Astrocyte (in vitro differentiated cells and primary cell): ENCODE measurements at regions not wholly inside any gene's neighbourhood (a gene's known extent, or its start where the extent isn't known, plus 50 kb on each side); places are given as distances from the start of the nearest gene placed in this dataset.

ENCODE experiments used
- EZH2 ChIP-seq: IDR thresholded peaks from 2 replicates; pipeline ENCODE4 v1.6.1; 2012; ENCODE audit warnings: mild to moderate bottlenecking, low read length, inconsistent platforms; ENCODE audit not compliant: insufficient read depth
- TF ChIP-seq, protein P1 (sequence below): IDR thresholded peaks from 2 replicates; pipeline ENCODE4 v1.5.1; 2011; ENCODE audit warnings: low read depth, mild to moderate bottlenecking, inconsistent platforms, low read length, moderate library complexity; ENCODE audit not compliant: insufficient read depth

DNA sequence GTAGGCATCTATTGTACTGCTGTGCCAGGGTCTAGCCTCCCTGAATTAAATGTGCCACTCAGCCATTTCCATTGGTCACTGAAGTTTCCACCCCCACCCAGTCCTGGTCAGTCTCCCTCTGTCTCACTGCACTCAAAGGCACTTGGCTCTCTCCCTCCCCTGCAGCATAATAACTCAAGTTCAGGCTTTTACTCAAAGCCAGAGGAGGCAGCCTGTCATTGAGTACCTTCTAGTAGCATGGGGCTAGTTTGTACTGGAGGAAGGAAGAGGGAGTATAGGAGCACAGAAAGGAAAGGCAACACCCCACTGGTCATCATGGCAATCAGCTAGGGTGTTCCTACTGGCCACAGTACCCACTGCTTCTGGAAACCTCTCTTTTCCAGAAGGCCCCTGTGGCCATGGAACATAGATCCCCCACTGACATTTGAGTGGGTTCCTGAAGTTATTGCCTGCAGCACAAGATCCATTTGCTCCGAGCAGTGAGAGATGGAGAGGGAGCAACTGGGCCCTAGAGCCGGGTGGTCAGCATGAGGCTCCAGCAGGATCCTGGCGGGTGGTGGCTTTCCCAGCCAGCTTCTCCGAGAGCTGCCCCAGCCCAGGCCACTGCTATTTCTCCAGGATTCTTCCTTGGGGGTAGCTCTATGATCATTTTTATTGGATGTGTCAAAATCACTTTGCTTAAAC lies 89.9 kb upstream of the CPEB4 start:
- TF ChIP-seq, protein P1, sequence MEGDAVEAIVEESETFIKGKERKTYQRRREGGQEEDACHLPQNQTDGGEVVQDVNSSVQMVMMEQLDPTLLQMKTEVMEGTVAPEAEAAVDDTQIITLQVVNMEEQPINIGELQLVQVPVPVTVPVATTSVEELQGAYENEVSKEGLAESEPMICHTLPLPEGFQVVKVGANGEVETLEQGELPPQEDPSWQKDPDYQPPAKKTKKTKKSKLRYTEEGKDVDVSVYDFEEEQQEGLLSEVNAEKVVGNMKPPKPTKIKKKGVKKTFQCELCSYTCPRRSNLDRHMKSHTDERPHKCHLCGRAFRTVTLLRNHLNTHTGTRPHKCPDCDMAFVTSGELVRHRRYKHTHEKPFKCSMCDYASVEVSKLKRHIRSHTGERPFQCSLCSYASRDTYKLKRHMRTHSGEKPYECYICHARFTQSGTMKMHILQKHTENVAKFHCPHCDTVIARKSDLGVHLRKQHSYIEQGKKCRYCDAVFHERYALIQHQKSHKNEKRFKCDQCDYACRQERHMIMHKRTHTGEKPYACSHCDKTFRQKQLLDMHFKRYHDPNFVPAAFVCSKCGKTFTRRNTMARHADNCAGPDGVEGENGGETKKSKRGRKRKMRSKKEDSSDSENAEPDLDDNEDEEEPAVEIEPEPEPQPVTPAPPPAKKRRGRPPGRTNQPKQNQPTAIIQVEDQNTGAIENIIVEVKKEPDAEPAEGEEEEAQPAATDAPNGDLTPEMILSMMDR: no peak
- no peak for TF ChIP-seq EZH2
